IgD-negative memory B cell (primary cell): ENCODE measurements at regions not wholly inside any gene's neighbourhood (a gene's known extent, or its start where the extent isn't known, plus 50 kb on each side); places are given as distances from the start of the nearest gene placed in this dataset.
A peak's percentile ranks its signal among the peaks of the same experiment; 100 is the strongest.

Experiments used
- H3K27ac Mint-ChIP-seq, 3 donors: one replicate each; pipeline ENCODE4 v1.8.0; 2020 to 2022; ENCODE audit warnings: mild to moderate bottlenecking in 3 of 3, mixed read lengths in 3 of 3, moderate library complexity in 1 of 3
- H3K27me3 Mint-ChIP-seq: one replicate; pipeline ENCODE4 v1.8.0; 2021; ENCODE audit warnings: mixed read lengths
- H3K36me3 Mint-ChIP-seq: one replicate; pipeline ENCODE4 v1.8.0; 2020; ENCODE audit warnings: mild to moderate bottlenecking, mixed read lengths
- H3K4me1 Mint-ChIP-seq, 3 donors: one replicate each; pipeline ENCODE4 v1.8.0; 2020 to 2022; ENCODE audit warnings: mixed read lengths in 3 of 3, mild to moderate bottlenecking in 1 of 3
- H3K4me3 Mint-ChIP-seq, 4 donors: one replicate each; pipeline ENCODE4 v1.8.0; 2020 to 2022; ENCODE audit warnings: mild to moderate bottlenecking in 4 of 4, mixed read lengths in 4 of 4, moderate library complexity in 3 of 4
- H3K9me3 Mint-ChIP-seq, 3 donors: one replicate each; pipeline ENCODE4 v1.8.0; 2020 to 2021; ENCODE audit warnings: mixed read lengths in 3 of 3, mild to moderate bottlenecking in 1 of 3

DNA sequence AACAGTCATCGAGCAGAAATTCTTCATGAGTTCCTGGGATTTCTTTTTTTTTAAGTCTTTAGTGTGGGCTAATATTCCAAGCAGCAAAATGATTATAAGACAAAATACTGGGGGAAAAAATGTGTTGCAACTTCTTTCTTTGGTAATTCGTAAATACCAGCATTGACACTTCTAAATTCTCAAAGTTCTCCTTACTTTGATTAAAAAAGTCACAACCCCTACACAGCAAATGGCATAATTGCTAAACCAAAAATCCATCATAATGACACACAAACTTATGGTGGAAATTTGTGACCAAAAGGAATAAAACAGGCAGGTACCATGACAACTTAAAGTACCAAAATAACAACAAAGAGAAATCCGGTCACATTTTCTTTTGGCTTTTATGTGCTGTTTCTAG, 585.2 kb upstream of the PKN2 start:
- H3K27me3 Mint-ChIP-seq = peaks cover 9% of the 10 kb centered on the region

DNA sequence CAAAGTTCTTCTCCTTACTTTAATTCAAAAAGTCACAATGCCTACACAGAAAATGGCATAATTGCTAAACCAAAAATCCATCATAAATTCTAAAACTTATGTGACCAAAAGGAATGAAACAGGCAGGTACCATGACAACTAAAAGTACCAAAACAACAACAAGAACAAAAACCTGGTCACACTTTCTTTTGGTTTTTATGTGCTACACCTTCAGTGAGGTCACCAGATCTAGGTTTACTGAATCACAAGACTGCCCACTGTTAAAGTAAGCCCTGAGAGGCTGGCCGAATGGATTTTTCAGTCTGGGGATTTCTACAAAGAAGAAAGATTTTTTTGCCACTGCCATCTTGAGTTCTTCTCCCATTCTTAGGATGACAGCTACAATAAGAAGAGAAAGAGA, 583.0 kb upstream of the PKN2 start:
- Mint-ChIP-seq H3K27ac (no peak overlapping the region), H3K4me3 (no peak overlapping the region), H3K27me3 (peaks cover 8% of the 10 kb centered on the region), H3K9me3 (no peaks in the 10 kb centered on the region), H3K36me3 (no peaks in the 10 kb centered on the region), H3K4me1 (peaks cover 0 to 2% (median 0%) of the 10 kb centered on the region in 3 donors)

More for the DNA sequence above, 585.2 kb upstream of the PKN2 start:
- Mint-ChIP-seq H3K36me3 (no peaks in the 10 kb centered on the region), H3K4me3 (no peak overlapping the region), H3K27ac (no peak overlapping the region), H3K9me3 (no peaks in the 10 kb centered on the region), H3K4me1 (peaks cover 0 to 2% (median 0%) of the 10 kb centered on the region in 3 donors)

DNA sequence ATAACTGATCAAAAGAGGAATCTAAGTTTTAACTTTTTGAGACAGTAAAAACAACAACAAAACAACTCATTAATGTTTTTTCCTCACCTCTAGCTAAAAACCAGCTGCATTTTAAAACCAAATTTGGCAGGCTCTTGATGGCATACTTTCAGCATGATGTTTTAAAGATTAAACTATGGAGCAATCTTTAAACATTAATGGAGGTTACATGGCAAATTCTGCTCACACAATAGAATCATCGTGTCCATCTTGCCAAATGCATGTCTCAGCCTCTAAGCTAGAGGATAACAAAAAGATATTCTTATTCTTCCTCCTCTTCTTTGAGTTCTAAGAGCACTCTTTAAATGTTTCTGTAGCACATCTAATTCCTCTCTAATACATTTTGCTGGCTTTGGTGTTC, 579.8 kb upstream of the PKN2 start:
- Mint-ChIP-seq H3K4me3 (no peak overlapping the region), H3K36me3 (no peaks in the 10 kb centered on the region), H3K9me3 (no peaks in the 10 kb centered on the region), H3K27ac (no peak overlapping the region), H3K27me3 (peaks cover 2% of the 10 kb centered on the region), H3K4me1 (peaks cover 0 to 2% (median 0%) of the 10 kb centered on the region in 3 donors)

DNA sequence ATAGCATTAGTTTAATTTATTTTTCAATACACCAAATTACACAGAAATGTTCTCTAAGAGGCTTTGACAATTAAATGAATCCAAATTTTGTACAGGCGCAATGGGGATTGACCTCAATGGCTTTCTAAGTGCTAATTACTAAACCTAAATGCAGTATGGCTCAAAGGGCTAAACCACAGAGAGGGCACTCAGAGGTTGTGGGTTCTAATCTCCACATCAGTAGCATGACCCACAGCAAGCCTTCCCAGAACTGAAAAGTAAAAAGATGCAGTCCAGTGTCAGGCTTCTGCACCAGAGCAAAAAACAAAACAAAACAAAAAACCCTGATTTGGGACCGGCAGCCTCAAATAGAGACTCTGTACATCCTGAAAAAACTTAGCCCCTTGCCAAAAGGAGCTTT, 579.2 kb upstream of the PKN2 start:
- Mint-ChIP-seq H3K27me3 (peaks cover 2% of the 10 kb centered on the region), H3K4me3 (no peak overlapping the region), H3K9me3 (no peaks in the 10 kb centered on the region), H3K27ac (no peak overlapping the region), H3K36me3 (no peaks in the 10 kb centered on the region), H3K4me1 (peaks cover 0 to 2% (median 0%) of the 10 kb centered on the region in 3 donors)

DNA sequence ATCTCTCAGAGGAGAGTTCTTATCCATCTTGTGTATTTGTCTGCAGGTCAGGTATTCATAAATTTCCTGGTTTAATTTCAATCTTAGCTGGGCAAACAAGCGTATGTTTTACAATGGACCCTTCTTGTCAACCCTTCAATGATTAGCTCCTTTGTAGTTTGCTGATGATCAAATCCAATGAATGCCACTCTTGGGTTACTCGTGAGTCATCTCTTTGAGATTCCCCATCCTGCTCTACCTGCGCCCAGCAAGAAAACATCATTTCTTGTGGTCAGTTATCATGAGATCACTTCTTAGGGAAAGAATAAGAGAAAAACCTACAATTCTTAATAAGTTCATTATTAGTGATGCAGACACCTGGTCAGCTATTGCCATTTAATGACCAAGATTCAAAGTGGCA, 572.3 kb upstream of the PKN2 start:
- no peaks in the 10 kb centered on the region for H3K9me3 Mint-ChIP-seq
- no peaks in the 10 kb centered on the region for H3K4me1 Mint-ChIP-seq
- H3K27me3 Mint-ChIP-seq = no peaks in the 10 kb centered on the region
- no peaks in the 10 kb centered on the region for H3K36me3 Mint-ChIP-seq
- no peak overlapping the region for H3K27ac Mint-ChIP-seq
- no peak overlapping the region for H3K4me3 Mint-ChIP-seq

DNA sequence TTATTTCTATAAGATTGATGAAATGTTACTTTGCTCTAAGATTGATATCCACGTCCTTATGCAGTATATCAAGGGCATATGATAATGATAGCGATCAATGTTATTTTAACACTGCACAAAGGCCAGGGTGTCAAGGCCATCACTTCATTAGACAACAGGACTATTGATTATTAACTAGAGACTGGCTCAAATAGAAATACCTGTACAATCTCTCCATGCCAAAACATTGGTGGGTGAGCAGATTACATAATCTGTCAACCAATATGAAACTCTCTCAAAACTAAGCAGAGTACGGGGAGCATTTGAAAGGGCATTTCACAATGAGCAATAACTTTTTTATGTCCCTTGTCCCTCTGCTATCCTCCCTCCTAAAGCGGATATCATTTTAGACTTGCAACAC, 566.5 kb upstream of the PKN2 start:
- no peaks in the 10 kb centered on the region for H3K9me3 Mint-ChIP-seq
- H3K4me3 Mint-ChIP-seq = no peak overlapping the region
- no peaks in the 10 kb centered on the region for H3K4me1 Mint-ChIP-seq
- H3K27ac Mint-ChIP-seq = no peak overlapping the region
- H3K36me3 Mint-ChIP-seq = no peaks in the 10 kb centered on the region
- peaks cover 6% of the 10 kb centered on the region for H3K27me3 Mint-ChIP-seq

DNA sequence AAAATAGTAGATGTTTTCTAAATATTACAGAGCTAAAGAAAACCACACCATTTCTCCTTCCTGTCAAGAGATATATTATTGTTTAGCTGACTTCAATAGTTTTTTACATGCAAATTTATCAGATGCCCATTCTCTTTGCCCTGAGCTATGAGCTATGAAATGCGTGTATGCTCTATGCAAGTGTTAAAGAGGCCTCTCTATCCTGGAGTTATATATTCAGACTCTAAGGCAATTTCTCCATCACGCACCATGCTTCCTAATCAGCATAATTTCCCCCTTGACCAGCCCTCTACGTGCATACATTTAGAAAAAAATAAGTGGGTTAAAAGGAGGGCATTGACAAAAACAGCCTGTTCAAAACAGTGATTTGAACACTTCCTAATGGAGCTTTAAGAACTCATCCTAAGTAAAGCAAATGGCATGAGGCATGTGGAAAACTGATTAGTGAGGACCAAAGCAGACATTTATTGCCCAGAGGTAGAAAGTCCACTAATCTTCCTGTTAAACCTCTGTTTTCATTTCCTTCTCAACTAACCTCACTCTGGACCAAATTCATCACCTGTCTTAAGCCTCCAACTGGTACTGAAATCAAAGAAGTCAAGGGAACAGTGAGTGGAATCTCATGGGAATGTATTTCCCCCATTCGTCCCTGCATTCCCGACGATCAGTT, 565.8 kb upstream of the PKN2 start:
- Mint-ChIP-seq H3K9me3 (no peaks in the 10 kb centered on the region), H3K4me1 (no peaks in the 10 kb centered on the region), H3K27ac (no peak overlapping the region), H3K27me3 (peaks cover 6% of the 10 kb centered on the region), H3K36me3 (no peaks in the 10 kb centered on the region), H3K4me3 (no peak overlapping the region)

DNA sequence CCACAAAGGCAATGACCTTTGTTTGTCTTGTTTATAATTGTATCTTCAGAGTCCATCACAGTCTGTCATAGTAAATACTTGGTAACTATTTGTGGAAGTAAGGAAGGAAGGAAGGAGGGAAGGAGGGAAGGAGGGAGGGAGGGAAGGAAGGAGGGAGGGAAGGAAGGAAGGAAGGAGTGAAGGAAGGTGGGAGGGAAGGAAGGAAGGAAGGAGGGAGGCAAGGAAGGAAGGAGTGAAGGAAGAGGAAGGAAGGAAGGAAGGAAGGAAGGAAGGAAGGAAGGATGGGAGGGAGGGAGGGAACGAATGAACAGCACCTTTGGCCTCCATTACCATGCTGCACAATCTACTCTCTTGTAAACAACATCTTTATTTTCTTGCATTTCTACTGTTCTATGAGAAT, 559.5 kb upstream of the PKN2 start:
- Mint-ChIP-seq H3K9me3 (peaks cover 0 to 3% (median 0%) of the 10 kb centered on the region in 3 donors), H3K36me3 (no peaks in the 10 kb centered on the region)

DNA sequence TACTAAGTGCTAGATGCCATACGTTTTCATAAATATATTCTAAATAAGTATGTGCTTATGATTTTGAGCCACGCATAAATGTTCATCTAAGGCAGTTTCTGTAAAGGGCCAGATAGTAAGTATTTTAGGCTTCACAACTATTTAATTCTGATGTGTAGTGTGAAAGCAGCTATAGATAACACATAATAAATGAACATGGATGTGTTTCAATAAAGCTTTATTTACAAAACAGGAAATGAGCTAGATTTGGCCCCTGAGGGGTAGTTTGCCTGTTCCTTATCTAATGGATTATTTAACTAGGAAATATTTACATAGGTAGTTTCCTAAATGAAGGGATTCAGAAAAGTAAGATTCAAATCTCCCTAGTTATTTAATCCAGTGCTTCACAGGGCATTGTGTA, 557.6 kb upstream of the PKN2 start:
- peaks cover 0 to 6% (median under 1%) of the 10 kb centered on the region in 3 donors for H3K9me3 Mint-ChIP-seq
- H3K27ac Mint-ChIP-seq = no peak overlapping the region
- no peaks in the 10 kb centered on the region for H3K36me3 Mint-ChIP-seq
- peaks cover 9% of the 10 kb centered on the region for H3K27me3 Mint-ChIP-seq
- H3K4me1 Mint-ChIP-seq = no peaks in the 10 kb centered on the region
- H3K4me3 Mint-ChIP-seq = no peak overlapping the region

More for the DNA sequence above, 559.5 kb upstream of the PKN2 start:
- Mint-ChIP-seq H3K27me3 (peaks cover 8% of the 10 kb centered on the region), H3K4me3 (no peak overlapping the region), H3K4me1 (no peaks in the 10 kb centered on the region), H3K27ac (no peak overlapping the region)

DNA sequence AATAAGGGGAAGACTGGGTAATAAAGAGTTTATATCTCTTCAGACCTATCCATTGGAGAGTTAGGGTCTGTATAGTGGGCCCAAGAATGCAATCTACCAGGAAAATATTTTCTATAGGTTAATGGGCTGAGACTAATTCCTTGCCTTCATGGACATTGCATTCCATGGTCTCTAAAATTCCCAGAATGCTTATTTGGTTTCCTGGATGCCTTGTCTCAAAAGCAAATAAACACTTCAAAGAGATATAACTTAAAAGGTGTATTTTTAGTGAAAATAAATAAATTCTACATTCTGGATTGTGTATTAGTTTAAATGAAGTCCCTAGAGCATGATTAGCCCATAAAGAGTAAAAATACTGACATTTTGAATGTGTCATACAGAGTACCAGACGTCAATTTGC, 550.1 kb upstream of the PKN2 start:
- Mint-ChIP-seq H3K4me3 (no peak overlapping the region), H3K27ac (no peak overlapping the region), H3K27me3 (peaks cover 2% of the 10 kb centered on the region), H3K36me3 (no peaks in the 10 kb centered on the region), H3K9me3 (peaks cover 1 to 5% (median 3%) of the 10 kb centered on the region in 3 donors), H3K4me1 (no peaks in the 10 kb centered on the region)

DNA sequence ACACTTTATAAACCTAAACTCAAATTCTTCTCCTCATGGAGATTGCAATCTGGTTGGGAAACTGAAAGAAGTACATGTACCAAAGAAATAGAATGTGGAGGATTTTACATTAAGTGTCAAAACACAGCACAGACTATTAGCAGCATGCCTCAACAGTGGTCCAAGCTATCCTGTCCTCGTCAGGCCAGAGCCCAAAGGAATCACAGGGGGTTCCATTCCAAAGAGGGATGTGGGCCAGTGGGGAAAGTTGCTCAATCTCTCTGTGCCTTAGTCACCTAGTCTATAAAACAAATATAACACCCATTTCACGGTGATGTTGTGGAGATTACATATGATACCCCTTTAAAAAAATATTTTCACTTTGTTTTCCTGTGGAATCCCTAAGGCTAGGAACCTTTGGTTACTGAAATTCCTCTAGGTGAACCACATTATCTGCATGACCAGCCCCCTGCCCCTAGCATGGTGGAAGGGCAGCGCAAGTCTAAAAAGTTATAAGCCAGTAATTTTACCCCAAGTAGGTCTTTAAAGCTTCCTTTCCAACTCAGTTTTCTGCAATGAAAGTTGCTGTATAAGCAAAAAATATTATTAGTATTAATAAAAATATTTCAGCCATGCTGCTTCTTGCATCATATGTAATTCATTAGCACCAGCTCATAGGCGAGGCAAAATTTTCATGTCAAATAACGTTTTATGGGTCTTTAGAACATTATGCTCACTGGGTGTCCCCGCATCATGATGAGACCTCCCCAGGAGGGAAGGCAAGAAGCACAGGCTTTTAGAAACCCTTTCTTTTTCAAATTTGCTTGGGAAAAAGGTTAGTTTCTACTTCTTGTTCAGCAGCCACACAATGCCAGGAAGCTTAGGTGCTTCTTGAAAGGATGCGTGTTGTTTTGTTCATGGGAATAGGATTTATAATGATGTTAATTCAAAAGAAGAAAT, 548.8 kb upstream of the PKN2 start:
- Mint-ChIP-seq H3K27ac (no peak overlapping the region), H3K36me3 (no peaks in the 10 kb centered on the region)

DNA sequence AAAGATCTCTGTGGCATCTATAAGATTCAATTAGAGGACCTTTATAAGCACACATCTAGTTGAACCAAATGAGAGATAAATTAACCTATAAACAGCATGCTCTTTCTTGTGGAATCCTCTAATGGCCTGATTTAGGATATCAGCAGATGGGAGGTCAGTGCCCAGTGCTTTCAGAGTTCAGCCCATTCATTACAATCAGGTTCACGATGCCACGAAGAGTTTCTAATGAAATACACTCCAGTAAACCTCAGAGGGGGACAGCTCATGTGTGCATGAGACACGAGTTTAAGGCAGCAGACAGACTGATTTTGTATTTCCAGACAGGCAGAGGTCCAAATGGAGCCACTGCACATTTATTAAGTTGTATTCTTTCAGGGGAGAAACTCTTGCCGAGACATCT, 544.4 kb upstream of the PKN2 start:
- Mint-ChIP-seq H3K27me3 (peaks cover 3% of the 10 kb centered on the region), H3K4me1 (peaks cover 0 to 4% (median 0%) of the 10 kb centered on the region in 3 donors), H3K27ac (no peak overlapping the region), H3K4me3 (no peak overlapping the region), H3K36me3 (no peaks in the 10 kb centered on the region), H3K9me3 (no peaks in the 10 kb centered on the region)

More for the DNA sequence above, 548.8 kb upstream of the PKN2 start:
- Mint-ChIP-seq H3K9me3 (peaks cover 1 to 5% (median 3%) of the 10 kb centered on the region in 3 donors), H3K4me3 (no peak overlapping the region), H3K27me3 (peaks cover 2% of the 10 kb centered on the region), H3K4me1 (no peaks in the 10 kb centered on the region)

DNA sequence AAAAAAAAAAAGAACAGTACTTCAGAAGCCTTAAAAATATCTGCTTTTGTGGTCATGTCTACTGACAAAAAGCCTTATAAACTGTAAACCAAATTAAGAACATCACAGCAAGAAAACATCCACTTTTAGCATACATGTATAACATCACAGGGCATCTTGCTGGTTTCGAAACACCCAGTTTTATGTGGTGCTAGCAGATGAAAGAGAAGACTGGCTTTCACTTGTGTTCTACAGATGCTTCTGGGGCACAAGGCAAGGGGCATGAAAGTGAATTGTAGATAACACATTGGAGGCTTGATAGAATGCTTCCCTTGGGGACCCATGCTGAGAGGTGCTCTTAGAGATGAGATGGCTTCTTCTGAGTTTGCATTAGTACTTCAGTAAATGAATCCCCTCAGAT, 543.7 kb upstream of the PKN2 start:
- peaks cover 0 to 4% (median 0%) of the 10 kb centered on the region in 3 donors for H3K4me1 Mint-ChIP-seq
- peaks cover 3% of the 10 kb centered on the region for H3K36me3 Mint-ChIP-seq
- H3K27ac Mint-ChIP-seq = no peak overlapping the region
- peaks cover 9% of the 10 kb centered on the region for H3K27me3 Mint-ChIP-seq
- H3K9me3 Mint-ChIP-seq = peaks cover 0 to 2% (median 0%) of the 10 kb centered on the region in 3 donors
- H3K4me3 Mint-ChIP-seq = no peak overlapping the region

DNA sequence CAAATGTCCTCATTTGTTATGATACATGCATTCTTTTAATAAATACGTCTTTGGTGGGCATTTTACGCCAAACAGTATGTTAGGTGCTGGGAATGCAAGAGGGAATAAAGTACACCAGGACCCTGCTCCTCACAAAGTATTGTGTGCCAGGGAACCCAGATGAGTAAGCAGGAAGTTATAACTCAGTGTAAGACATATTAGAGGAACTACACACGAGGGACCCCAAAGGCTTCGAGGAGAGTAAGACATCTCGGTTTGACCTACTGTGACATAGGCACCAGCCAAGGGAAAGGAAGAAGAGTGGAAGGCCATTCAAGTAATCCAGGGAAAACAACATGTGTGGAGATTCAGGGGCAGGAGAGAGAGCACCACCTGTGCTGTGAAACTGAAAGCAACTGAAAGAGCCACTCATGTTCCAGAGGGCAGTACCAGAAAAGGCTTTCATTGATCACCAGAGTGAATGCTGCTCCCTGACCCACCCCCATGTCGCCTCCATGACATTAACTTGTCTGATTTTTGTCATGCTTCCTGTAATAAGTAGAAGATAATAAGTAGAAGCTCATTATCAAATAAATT, 542.5 kb upstream of the PKN2 start:
- peaks cover 0 to 2% (median 0%) of the 10 kb centered on the region in 3 donors for H3K9me3 Mint-ChIP-seq
- H3K27ac Mint-ChIP-seq = no peak overlapping the region
- H3K27me3 Mint-ChIP-seq = peaks cover 16% of the 10 kb centered on the region

DNA sequence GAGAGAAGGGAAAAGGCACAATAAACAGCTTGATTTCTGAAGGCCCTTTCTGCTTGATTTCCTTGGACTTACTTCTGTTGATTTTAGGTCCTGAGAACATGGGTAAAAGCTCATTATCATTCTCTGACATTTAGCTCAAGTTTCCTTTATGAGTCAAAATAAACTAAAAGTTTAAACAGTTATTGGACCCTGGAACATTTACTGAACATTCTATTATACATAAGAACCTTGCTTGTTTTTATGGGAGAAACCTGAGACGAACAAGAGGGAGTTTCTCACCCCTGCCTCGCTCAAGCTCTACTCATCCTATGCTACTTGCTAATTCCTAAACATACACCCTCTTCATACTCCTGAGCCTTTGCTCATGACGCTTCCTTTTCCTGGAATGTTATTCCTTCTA, 538.3 kb upstream of the PKN2 start:
- Mint-ChIP-seq H3K27me3 (peaks cover 17% of the 10 kb centered on the region), H3K36me3 (peaks cover 3% of the 10 kb centered on the region), H3K4me1 (peaks cover 0 to 8% (median 2%) of the 10 kb centered on the region in 3 donors), H3K4me3 (no peak overlapping the region), H3K9me3 (peaks cover 0 to 2% (median 0%) of the 10 kb centered on the region in 3 donors), H3K27ac (no peak overlapping the region)

More for the DNA sequence above, 542.5 kb upstream of the PKN2 start:
- H3K36me3 Mint-ChIP-seq = peaks cover 3% of the 10 kb centered on the region
- peaks cover 0 to 4% (median 0%) of the 10 kb centered on the region in 3 donors for H3K4me1 Mint-ChIP-seq
- peak overlapping the region in 1 of 4 donors; percentile 81 for H3K4me3 Mint-ChIP-seq
